CD8-positive, alpha-beta memory T cell (primary cell): ENCODE measurements at regions not wholly inside any gene's neighbourhood (a gene's known extent, or its start where the extent isn't known, plus 50 kb on each side); places are given as distances from the start of the nearest gene placed in this dataset.
"Not testable (repeated sequence)": the region's sequence is repeated elsewhere in the genome, so short reads cannot be mapped to it uniquely, and the experiment has no call there.

Experiments
- CTCF ChIA-PET: fragments of 350-600 bp; sonication (Branson Sonifier 250); formaldehyde crosslinking; loops from one replicate; lab custom pipeline; 2021; ENCODE audit warnings: antibody characterized with exemption; lab: Charles Lee
- POLR2A ChIA-PET: fragments of 350-600 bp; sonication (Branson Sonifier 250); formaldehyde crosslinking; loops from one replicate; lab custom pipeline; 2021; ENCODE audit warnings: antibody characterized with exemption; lab: Charles Lee
- DNase-seq, 5 donors: peaks; one replicate each; pipeline versions ENCODE4 v3.0.0 to v3.0.0-alpha.2; 2020 to 2022; ENCODE audit warnings: mixed read lengths in 1 of 5
- H3K27ac ChIP-seq: one replicate; pipeline ENCODE4 v1.7.0; 2013; ENCODE audit warnings: low read depth, mild to moderate bottlenecking, low read length, moderate library complexity
- H3K27me3 ChIP-seq: 2 replicates; pipeline ENCODE4 v1.7.0; 2013; ENCODE audit warnings: low read length, mild to moderate bottlenecking; ENCODE audit not compliant: insufficient read depth, poor library complexity, severe bottlenecking
- H3K36me3 ChIP-seq: 2 replicates; pipeline ENCODE4 v1.7.0; 2013; ENCODE audit warnings: mild to moderate bottlenecking, low read length, moderate library complexity; ENCODE audit not compliant: insufficient read depth
- H3K4me1 ChIP-seq: 2 replicates; pipeline ENCODE4 v1.7.0; 2013; ENCODE audit warnings: mild to moderate bottlenecking, low read length, moderate library complexity; ENCODE audit not compliant: insufficient read depth
- H3K4me3 ChIP-seq: 2 replicates; pipeline ENCODE4 v1.7.0; 2013; ENCODE audit warnings: mild to moderate bottlenecking, low read length
- H3K9me3 ChIP-seq: 2 replicates; pipeline ENCODE4 v1.7.0; 2013; ENCODE audit warnings: mild to moderate bottlenecking, low read length
- H3K27ac Mint-ChIP-seq, 8 donors: one replicate each; pipeline ENCODE4 v1.8.0; 2020 to 2021; ENCODE audit warnings: mixed read lengths in 8 of 8, mild to moderate bottlenecking in 6 of 8, inconsistent platforms in 3 of 8, moderate library complexity in 3 of 8
- H3K27me3 Mint-ChIP-seq, 2 donors: one replicate each; pipeline ENCODE4 v1.8.0; 2020 to 2021; ENCODE audit warnings: mixed read lengths in 2 of 2, mild to moderate bottlenecking in 1 of 2, moderate library complexity in 1 of 2
- H3K36me3 Mint-ChIP-seq, 3 donors: one replicate each; pipeline ENCODE4 v1.8.0; 2020 to 2021; ENCODE audit warnings: mixed read lengths in 3 of 3, inconsistent platforms in 1 of 3, mild to moderate bottlenecking in 1 of 3
- H3K4me1 Mint-ChIP-seq, 3 donors: one replicate each; pipeline ENCODE4 v1.8.0; 2020 to 2021; ENCODE audit warnings: mixed read lengths in 3 of 3, inconsistent platforms in 1 of 3, mild to moderate bottlenecking in 1 of 3
- H3K4me3 Mint-ChIP-seq, 7 donors: one replicate each; pipeline ENCODE4 v1.8.0; 2020 to 2021; ENCODE audit warnings: mixed read lengths in 7 of 7, mild to moderate bottlenecking in 6 of 7, moderate library complexity in 4 of 7, inconsistent platforms in 2 of 7
- H3K9me3 Mint-ChIP-seq, 5 donors: one replicate each; pipeline ENCODE4 v1.8.0; 2020 to 2022; ENCODE audit warnings: mixed read lengths in 5 of 5, mild to moderate bottlenecking in 3 of 5, moderate library complexity in 2 of 5, inconsistent platforms in 1 of 5

- H3K27ac ChIP-seq, result no peak overlapping the region
- no peak overlapping the region for H3K4me3 ChIP-seq
- Mint-ChIP-seq H3K27me3 (peaks cover 0 to 4% of the 10 kb centered on the region in 2 donors), H3K9me3 (no peaks in the 10 kb centered on the region), H3K4me1 (peaks cover 26 to 35% (median 29%) of the 10 kb centered on the region in 3 donors), H3K4me3 (no peak overlapping the region), H3K36me3 (peaks cover 0 to 4% (median 2%) of the 10 kb centered on the region in 3 donors), H3K27ac (peak overlapping the region in 3 of 8 donors; percentile 4 to 94 (median 89))
- DNase-seq, result no peak
- no peaks in the 10 kb centered on the region for H3K36me3 ChIP-seq
- CTCF ChIA-PET, result no interaction called here
- peaks cover 16% of the 10 kb centered on the region for H3K4me1 ChIP-seq
- no peaks in the 10 kb centered on the region for H3K27me3 ChIP-seq
- POLR2A ChIA-PET, result no interaction called here
- H3K9me3 ChIP-seq, result no peaks in the 10 kb centered on the region
Measured at GRCh38 chr2:8344144-8345097, 337.4 kb upstream of the ID2 start.

GRCh38 chr2:8345200-8345599 is 336.7 kb upstream of the ID2 start:
- no peaks in the 10 kb centered on the region for H3K9me3 Mint-ChIP-seq
- Histone ChIP-seq H3K4me1 (peaks cover 16% of the 10 kb centered on the region), H3K27ac (no peak overlapping the region), H3K4me3 (no peak overlapping the region), H3K27me3 (no peaks in the 10 kb centered on the region), H3K36me3 (no peaks in the 10 kb centered on the region), H3K9me3 (no peaks in the 10 kb centered on the region)
- peaks cover 0 to 4% of the 10 kb centered on the region in 2 donors for H3K27me3 Mint-ChIP-seq
- ChIA-PET CTCF (no interaction called here), POLR2A (no interaction called here)
- peaks cover 0 to 4% (median 2%) of the 10 kb centered on the region in 3 donors for H3K36me3 Mint-ChIP-seq
- no peak overlapping the region for H3K4me3 Mint-ChIP-seq
- H3K4me1 Mint-ChIP-seq, result peaks cover 28 to 35% (median 29%) of the 10 kb centered on the region in 3 donors
- DNase-seq, result no peak
- H3K27ac Mint-ChIP-seq, result peak overlapping the region in 5 of 8 donors; percentile 42 to 94 (median 68)

GRCh38 chr2:8346208-8346607 is 335.6 kb upstream of the ID2 start:
- Mint-ChIP-seq H3K36me3 (peaks cover 0 to 3% (median 0%) of the 10 kb centered on the region in 3 donors), H3K4me1 (peaks cover 28 to 35% (median 29%) of the 10 kb centered on the region in 3 donors), H3K27ac (peak overlapping the region in 7 of 8 donors; percentile 37 to 94 (median 79)), H3K27me3 (peaks cover 0 to 4% of the 10 kb centered on the region in 2 donors), H3K4me3 (peak overlapping the region in 6 of 7 donors; percentile 29 to 74 (median 49)), H3K9me3 (no peaks in the 10 kb centered on the region)
- Histone ChIP-seq H3K9me3 (no peaks in the 10 kb centered on the region), H3K4me3 (no peak overlapping the region), H3K27me3 (no peaks in the 10 kb centered on the region), H3K4me1 (peaks cover 16% of the 10 kb centered on the region), H3K36me3 (no peaks in the 10 kb centered on the region), H3K27ac (no peak overlapping the region)
- DNase-seq, result peak in 1 of 5 donors; percentile 28
- ChIA-PET POLR2A (interaction anchor here (0.6 kb wide), 1 partner anchor 320 kb away, joined by 5 read pairs; no protein-coding TSS in a partner anchor), CTCF (no interaction called here)

- peaks cover 0 to 2% of the 10 kb centered on the region in 2 donors for H3K27me3 Mint-ChIP-seq
- H3K4me1 Mint-ChIP-seq, result peaks cover 28 to 35% (median 29%) of the 10 kb centered on the region in 3 donors
- DNase-seq, result no peak
- peaks cover 0 to 3% (median 0%) of the 10 kb centered on the region in 3 donors for H3K36me3 Mint-ChIP-seq
- CTCF ChIA-PET, result no interaction called here
- peaks cover 16% of the 10 kb centered on the region for H3K4me1 ChIP-seq
- POLR2A ChIA-PET, result interaction anchor here (0.6 kb wide), 1 partner anchor 321 kb away, joined by 5 read pairs; no protein-coding TSS in a partner anchor
- H3K27me3 ChIP-seq, result no peaks in the 10 kb centered on the region
- H3K27ac Mint-ChIP-seq, result peak overlapping the region in 5 of 8 donors; percentile 15 to 87 (median 53)
- H3K9me3 ChIP-seq, result no peaks in the 10 kb centered on the region
- H3K36me3 ChIP-seq, result no peaks in the 10 kb centered on the region
- H3K4me3 Mint-ChIP-seq, result peak overlapping the region in 4 of 7 donors; percentile 40 to 74 (median 59)
- H3K9me3 Mint-ChIP-seq, result no peaks in the 10 kb centered on the region
- no peak overlapping the region for H3K4me3 ChIP-seq
- no peak overlapping the region for H3K27ac ChIP-seq
Measured at GRCh38 chr2:8346706-8347430, 335.0 kb upstream of the ID2 start.

- H3K9me3 Mint-ChIP-seq, CTCF ChIA-PET, H3K36me3 Mint-ChIP-seq, H3K36me3 ChIP-seq, POLR2A ChIA-PET, H3K4me3 ChIP-seq, H3K27me3 ChIP-seq, H3K27ac ChIP-seq, H3K27me3 Mint-ChIP-seq, DNase-seq, H3K4me3 Mint-ChIP-seq, H3K9me3 ChIP-seq: not testable (repeated sequence)
- peaks cover 16% of the 10 kb centered on the region for H3K4me1 ChIP-seq
- peaks cover 28 to 35% (median 29%) of the 10 kb centered on the region in 3 donors for H3K4me1 Mint-ChIP-seq
- peak overlapping the region in 1 of 8 donors; percentile 7 for H3K27ac Mint-ChIP-seq
Measured at GRCh38 chr2:8348911-8349310, 332.9 kb upstream of the ID2 start.

- DNase-seq, result no peak
- POLR2A ChIA-PET, result no interaction called here
- Histone ChIP-seq H3K36me3 (no peaks in the 10 kb centered on the region), H3K4me3 (no peak overlapping the region), H3K27me3 (no peaks in the 10 kb centered on the region), H3K4me1 (no peaks in the 10 kb centered on the region), H3K9me3 (no peaks in the 10 kb centered on the region), H3K27ac (no peak overlapping the region)
- Mint-ChIP-seq H3K36me3 (peaks cover 0 to 14% (median 8%) of the 10 kb centered on the region in 3 donors), H3K27me3 (no peaks in the 10 kb centered on the region), H3K4me3 (no peak overlapping the region), H3K27ac (no peak overlapping the region), H3K4me1 (peaks cover 3 to 12% (median 7%) of the 10 kb centered on the region in 3 donors), H3K9me3 (no peaks in the 10 kb centered on the region)
- CTCF ChIA-PET, result no interaction called here
Measured at GRCh38 chr2:8352296-8352695, 329.6 kb upstream of the ID2 start.

- Mint-ChIP-seq H3K4me3 (no peak overlapping the region), H3K36me3 (peaks cover 0 to 17% (median 8%) of the 10 kb centered on the region in 3 donors)
Measured at GRCh38 chr2:8352989-8353388, 328.9 kb upstream of the ID2 start.

More at GRCh38 chr2:8352989-8353388, 328.9 kb upstream of the ID2 start:
- H3K4me1 ChIP-seq, result no peaks in the 10 kb centered on the region
- H3K9me3 ChIP-seq, result no peaks in the 10 kb centered on the region
- Mint-ChIP-seq H3K27ac (no peak overlapping the region), H3K27me3 (no peaks in the 10 kb centered on the region), H3K9me3 (no peaks in the 10 kb centered on the region), H3K4me1 (peaks cover 5 to 15% (median 11%) of the 10 kb centered on the region in 3 donors)
- H3K4me3 ChIP-seq, result no peak overlapping the region
- DNase-seq, result no peak
- CTCF ChIA-PET, result no interaction called here
- POLR2A ChIA-PET, result no interaction called here
- no peaks in the 10 kb centered on the region for H3K27me3 ChIP-seq
- H3K27ac ChIP-seq, result no peak overlapping the region
- no peaks in the 10 kb centered on the region for H3K36me3 ChIP-seq
